CD4-positive, alpha-beta T cell treated with Interleukin-4 for 1 hour (primary cell): ENCODE measurements at regions not wholly inside any gene's neighbourhood (a gene's known extent, or its start where the extent isn't known, plus 50 kb on each side); places are given as distances from the start of the nearest gene placed in this dataset.

Experiments
- DNase-seq, 2 donors: peaks; one replicate each; pipeline ENCODE4 v3.0.0-alpha.2; 2020 to 2022

DNA sequence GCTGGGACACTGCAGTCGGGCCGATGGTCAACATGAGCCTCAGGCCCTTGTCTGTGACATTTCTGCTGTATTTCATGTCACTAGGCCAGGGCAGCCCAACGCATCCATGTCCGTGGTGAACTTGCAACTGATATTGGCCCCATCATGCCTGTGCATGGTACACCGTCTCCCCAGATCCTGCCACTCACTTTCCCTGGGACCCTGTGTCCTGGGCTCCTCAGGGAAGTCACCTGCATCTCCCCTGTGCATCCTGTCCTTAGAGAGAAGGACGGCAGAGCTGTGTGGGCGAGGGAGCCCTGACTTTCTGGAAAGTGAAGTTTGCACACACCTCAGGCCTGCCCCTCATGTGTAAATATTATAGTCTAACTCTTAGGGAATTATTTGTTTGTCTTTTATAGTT lies 123.3 kb downstream of the ACKR3 start:
- DNase-seq: no peak

DNA sequence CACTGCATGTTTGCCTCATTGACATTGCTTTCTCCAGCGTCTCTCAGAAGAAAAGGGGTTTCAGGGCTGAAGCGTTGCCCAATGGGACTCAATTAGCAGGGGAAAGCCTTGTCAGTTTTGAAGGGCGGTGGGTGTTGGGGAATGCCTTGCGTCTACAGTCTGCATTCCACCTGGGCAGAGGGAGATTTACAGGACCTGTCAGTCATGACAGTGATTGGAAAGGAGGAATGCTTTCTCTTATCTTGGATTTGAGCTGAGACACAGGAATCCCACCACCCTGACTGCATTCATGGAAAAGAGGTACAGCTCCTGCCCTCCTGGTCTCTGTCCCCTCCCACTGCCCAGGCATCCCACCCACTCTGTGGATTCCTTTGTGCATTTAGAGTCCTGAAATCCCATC lies 123.9 kb downstream of the ACKR3 start:
- no peak for DNase-seq

DNA sequence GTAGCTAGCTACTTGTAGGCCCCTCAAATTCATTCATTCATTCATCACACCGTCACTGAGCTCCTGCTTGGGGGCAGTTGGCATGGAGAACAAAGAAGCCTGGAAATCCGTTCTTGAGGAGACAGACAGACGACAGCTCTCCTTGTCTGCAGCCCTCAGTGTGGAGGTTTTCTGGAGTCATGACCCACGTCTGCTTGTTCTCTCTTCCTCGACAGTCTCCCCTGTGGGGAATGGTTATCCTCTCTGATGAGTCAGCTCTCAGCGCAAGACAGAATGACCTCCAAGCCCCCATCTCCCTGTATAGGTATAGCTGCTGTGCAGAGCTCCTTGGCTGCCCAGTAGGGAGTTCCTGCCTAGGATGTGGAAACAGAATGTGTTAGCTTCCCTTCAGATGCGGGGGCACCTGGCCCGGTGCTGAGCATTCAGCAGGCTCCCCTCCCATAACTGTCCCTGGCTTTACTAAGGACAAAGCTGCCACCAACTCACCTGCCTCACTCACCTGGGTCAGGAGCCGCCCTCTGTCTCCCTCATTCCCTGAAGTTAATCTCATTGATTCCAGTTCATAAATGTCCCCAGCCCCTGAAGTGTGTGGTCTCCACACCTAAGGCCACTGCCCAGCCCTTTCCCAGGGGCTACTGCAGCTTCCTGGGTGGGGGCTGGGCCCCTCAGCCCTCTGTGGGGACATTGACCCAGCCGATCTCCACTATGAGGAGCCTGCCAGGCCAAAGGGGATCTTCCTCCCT lies 124.7 kb downstream of the ACKR3 start:
- no peak for DNase-seq

DNA sequence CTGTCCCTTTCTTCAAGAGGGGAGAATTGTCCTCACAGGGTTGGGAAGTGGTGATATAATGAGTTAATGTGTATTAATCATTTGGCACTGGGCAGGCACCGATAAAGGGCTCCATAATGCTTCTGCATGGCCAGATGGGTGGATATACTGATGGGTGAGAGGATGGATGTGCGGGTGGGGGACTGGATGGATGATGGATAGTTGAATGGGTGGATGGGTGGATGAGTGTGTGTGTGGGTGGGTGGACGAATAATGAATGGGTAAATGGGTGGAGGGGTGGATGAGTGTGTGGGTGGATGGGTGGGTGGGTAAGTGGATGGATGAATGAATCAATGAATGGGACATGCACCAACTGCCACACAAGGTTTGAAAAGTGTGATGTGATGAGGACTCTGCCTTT lies 127.2 kb downstream of the ACKR3 start:
- DNase-seq: no peak

DNA sequence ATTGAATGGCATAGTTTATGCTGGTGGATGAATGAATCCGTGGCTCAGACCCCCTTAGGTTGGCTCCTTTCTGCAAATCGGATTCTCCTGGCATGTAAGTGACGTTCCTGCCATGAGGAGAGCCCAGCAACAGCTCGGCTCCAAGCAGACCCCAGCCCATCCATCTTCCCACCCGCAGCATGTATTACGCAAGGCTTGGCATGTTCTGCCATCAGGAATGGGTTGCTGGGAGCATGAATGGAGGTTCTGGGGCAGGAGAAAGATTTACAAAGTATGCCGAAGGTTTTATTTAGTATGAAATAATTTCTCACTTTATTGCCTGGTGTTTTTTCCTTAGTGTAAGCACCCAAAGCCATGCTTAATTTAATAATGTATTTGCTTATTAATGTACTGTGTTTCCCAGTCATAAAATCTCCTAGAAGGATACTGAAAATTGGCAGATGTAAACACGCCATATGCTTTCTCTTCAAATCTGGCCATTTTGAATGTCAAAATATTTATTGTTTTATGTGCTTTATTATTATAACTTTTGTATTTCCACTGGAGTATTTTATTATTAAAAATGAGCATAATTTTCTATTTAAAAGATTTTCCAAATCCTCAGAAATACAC lies 128.5 kb downstream of the ACKR3 start:
- no peak for DNase-seq

DNA sequence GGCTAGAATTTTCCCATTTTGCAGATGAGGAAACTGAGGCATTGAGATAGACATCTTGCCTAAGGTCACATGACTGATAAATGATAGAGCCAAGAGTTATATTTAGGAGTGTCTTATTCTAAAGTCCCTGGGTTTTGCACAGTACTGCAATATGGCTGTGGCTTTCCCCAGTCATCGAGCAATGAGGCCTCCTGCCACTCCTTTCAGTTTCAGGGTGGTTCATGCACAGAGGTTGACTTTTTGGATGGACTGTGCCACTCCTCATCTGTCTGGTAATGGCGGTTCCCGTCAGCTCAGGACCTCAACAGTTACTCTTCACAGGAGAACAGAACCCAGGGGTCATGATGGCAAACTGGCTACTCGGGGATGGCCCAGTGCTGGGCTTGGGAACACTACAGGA lies 131.1 kb downstream of the ACKR3 start:
- DNase-seq: no peak

DNA sequence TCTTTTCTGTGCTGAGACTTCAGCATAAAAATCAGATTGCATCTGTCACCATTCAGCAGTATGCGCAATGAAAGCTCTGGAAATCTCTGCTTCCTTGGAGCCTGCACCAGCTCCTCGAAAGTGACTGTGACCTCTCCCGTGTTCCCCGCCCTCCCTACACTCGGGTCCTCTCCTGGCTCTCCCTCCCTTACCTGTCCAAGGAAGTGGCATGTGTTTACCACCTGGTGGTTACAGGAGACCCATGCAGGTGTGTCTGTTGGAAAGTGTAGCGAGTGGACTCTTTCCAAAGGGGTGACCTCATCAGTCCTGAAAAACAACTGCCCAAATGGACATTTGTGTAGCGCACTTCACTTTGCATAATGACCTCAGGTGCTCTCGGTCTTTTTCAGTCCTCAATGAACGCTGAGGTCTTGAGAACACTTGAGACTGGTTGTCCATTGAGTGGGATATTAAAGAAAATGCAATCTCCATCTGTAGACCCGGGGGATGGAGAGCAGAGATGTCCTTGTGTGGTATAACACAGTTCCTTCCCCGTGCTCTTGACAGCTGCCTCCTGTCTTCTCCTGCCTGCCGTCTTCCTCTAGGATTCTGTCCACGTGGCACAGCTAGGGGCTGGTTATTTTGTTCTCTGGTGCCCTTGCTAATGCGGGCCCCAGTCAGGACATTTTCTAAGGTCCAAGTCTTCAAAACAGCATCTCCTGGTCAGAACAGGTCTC lies 133.2 kb downstream of the ACKR3 start:
- no peak for DNase-seq

DNA sequence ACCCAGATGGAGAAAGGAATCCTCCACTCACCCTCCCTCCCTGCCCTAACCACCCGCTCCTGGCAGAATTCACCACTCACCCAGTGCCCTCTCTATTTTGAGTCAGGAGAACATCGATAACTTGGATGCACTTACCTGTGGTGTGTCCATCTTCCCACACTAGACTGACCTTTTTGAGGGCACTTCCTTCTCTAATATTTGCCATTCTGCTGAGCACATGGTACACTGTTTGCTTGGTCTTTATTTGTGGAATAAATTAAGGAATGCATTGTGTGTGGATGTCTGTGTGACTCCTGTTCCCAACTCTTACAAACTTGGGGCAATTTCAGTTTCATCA lies 133.7 kb downstream of the ACKR3 start:
- no peak for DNase-seq

DNA sequence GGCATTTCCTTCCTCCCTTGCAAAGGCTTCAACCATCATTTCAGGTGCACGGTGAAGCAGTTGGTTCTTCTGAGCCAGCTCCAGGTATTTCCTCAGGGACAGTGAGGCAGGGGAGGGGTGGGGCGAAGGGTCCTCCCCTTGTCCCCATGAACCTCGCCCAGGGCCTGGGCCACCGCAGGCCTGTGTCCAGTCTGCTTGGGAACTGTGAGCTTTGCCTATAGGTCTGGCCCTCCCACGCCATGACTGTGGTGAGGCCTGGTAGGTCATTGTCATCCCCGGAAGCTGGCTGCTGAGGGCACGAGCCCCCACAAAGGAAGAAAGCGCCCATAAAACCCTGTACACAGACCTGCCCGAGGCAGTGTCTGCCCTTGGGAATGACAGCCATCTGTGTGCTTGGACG lies 134.3 kb downstream of the ACKR3 start:
- no peak for DNase-seq

DNA sequence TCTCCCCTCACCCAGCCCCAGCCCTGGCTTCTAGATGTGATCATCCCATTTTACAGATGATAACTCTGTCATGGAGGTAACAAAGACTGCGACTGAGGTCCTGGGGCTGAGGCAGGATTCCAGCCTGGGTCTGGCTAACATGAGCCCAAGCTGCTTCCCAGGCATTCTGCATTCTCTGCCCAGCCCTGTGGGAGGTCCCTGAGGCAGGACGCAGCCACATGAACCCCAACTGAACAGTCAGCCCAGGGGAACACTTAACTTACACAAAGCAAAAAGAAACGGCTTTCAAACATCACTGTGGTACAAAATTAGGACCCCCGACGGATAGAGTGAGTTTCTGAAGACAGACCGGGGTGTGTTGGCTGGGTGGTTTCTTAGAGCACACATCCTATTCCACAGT lies 135.3 kb downstream of the ACKR3 start:
- no peak for DNase-seq

DNA sequence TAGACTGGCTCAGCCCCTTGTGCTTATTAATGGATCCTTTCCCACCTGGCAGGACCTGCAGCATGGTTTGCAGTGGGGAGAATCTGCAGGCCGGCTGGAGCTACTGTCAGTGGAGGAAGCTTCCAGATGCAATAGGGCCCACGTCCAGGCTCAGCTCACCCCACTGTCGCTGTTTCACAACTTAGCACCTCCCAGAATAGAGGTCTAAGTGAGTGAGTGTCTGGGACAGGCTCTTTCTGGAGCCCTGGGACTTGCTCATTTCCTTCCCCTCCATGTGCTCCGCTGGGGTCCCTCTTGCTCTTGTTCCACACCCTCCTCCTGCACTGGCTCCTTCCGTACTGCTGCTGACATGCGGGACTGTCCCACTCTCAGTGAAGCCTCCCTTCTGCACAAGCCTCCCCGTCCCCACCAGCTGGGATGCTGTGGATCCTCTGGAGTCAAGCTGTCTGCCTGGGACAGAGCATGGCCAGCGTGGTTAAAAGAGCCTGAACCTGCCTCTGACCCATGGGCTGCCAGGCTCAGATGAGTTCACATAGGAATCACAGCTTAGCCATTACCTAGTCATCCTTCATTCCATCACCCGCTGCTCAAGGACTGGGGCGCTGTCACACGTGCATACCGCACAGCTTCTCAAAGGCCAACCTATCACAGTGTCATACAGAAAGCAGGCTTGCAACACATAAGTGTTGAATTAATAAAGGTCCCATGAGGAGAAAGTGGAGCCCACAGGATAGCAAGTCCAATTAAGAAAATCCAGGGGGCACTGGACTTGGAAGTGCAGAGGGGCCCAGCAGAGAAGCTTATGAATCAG lies 135.9 kb downstream of the ACKR3 start:
- no peak for DNase-seq

DNA sequence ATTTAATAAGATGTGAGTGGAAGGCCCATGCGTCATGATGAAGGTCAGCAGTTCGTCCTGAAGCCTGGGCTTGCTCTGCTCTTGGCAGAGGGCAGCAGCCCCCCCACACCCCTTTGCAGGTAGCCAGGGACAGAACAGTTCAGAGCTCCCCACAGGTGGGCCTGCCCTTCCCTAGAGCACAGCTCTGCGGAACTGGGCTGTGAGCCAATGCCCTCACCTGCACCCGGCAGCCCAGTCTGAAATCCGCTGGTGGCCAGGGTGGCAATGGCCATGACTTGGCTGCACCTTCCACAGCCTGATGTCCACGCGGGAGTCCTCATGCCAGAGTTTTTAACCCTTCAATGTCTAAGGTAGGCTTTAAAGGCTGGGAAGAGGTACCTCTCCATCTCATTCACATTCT lies 136.7 kb downstream of the ACKR3 start:
- DNase-seq: no peak

DNA sequence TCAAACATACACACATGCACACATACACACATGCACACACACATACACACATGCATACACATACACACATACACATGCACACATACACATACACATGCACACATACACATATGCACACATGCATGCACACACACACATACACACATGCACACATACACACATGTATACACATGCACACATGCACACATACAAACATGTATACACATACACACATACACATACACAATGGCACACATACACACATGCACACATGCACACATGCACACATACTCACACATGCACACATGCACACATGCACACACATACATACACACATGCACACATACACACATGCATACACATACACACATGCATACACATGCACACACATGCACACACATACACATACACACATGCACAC lies 137.2 kb downstream of the ACKR3 start:
- no peak for DNase-seq

DNA sequence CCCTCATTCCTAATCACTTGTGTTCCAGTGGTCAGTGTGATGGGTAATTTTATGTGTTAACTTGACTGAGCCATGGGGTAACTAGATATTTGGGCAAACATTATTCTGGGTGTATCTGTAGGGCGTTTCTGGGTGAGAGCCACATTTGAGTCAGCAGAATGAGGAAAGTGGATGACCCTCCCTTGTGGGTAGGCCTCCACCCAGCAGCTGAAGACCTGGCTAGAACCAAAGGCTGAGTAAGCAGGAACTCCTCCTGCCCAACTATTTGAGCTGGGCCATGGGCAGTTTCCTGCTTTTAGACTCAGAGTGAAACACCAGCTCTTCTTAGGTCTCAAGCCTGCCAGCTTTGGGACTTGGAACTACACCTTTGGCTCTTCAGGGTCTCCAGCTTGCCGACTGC lies 141.8 kb downstream of the ACKR3 start:
- peak; percentile 1 to 57 for DNase-seq

DNA sequence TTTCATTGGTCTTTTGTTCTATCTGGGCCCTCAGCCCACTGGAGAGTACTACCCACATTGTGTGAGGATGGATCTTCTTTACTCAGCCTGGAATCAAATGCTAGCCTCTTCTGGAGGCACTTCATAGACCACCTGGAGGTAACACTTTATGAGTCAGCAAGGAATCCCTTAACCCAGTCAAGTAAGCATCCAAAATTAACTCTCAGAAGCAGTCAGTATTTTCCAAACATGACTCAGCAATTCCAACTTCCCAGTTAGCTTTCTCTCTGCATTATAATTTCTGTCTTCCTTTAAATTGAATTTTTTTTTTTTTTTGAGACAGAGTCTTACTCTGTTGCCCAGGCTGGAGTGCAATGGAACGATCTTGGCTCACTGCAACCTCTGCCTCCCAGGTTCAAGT lies 142.7 kb downstream of the ACKR3 start:
- no peak for DNase-seq

DNA sequence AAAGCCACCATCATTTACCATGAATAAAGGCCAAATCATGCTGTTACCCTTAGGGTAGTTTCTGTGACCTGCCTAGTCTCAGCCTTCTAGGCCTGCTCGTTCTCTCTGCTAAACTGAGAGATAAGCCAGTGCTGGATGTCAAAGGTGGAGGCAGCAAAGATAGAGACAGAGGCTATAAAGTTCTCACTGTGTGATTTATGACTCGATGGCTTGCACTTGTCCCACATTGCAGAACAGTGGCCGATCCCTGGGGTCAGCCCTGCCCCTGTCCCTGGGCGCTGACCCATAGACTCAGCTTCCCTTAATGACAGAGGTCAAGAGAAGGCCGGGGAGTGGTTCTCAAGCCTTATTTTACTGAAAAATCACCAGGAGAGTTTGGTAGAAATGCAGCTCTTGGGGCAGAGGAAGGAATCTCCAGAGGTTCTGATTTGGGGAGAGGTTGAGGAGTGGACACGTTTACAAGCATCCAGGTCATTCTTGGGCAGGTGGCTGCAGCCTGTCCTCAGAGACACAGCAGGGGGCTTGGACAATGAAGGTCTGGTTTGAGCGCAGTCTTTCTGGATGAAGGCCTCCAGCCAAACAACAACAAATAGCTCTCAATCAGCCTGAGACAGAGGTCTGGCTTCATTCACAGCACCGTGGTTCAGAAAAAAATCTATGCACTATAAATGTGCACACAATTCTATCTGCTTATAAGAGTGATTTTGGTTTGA lies 143.5 kb downstream of the ACKR3 start:
- DNase-seq: no peak

DNA sequence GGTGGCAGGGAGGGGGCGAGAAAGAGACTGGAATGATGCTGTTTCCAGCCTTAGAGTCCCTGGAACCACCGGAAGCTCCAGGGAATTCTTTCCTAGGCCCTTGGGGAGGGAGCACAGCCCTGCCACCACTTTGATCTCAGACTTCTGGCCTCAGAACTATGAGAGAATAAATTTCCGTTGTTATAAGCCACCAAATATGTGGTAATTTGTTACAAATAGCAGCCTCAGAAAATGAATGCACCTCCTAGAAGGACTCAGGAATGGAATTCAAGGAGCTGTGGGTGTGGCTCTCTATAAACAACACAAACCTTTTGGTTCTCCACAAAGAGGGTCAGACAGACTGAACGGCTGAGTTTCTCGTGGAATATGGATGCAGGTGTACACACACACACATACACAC lies 144.5 kb downstream of the ACKR3 start:
- no peak for DNase-seq

DNA sequence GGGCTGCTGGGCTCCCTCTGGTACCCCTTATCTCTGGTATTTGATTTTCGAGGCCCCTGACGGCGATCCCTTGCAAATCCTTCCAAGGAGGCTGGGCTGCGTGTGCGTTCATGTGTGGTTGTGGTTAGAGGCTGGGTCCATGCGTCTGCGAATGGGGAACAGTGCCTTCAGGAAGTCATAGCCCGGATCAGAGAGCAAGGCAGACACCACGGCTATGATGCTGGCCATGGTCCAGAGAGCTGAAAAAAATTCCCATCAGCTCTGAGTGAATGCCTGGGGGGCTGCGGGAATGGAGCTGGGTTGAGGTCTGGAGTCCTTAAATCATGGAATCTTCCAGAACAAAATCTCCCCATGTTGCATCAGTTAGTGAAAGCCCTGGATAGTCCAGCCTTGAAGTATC lies 145.5 kb downstream of the ACKR3 start:
- peak in 1 of 2 donors; percentile 19 for DNase-seq

DNA sequence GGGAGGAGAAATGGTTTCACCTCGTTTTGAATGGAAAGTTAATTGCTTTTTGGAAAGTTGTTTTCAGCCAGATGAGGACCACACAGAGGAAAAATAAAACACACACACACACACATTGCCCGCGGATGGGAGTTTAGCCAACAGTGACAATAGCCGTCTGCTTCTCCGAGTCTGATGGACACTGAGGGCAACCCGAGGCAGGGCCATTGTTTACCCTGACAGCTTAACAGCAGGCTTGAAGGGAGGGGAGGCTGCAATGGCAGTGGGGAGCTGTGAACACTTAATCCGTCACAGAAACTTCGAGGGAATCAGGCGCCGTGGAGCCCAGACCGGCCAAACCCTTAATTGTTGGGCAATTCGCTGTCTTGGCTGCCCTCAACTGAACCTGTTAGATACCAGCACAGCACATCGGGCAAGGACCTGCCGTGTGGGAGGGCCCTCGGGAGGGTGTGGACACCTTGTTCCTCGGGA lies 145.9 kb downstream of the ACKR3 start:
- no peak for DNase-seq

DNA sequence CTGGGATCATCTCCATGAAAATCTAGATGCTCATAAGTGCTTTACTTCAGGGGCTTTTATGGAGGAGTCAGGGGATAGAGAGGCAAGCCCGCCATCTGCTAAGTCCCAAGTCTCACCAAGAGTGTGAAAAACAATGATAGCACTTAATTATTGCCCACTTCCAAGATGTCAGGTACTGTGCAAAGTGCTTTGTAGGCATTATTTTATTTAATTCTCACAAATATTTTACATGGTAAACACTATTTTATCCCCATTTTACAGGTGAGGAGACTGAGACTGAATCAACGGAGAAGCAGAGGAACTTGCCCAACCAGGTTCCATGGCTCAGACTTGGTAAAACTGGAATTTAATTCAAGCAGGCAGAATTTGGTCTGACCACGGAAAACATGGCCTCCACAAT lies 147.5 kb downstream of the ACKR3 start:
- DNase-seq: no peak

DNA sequence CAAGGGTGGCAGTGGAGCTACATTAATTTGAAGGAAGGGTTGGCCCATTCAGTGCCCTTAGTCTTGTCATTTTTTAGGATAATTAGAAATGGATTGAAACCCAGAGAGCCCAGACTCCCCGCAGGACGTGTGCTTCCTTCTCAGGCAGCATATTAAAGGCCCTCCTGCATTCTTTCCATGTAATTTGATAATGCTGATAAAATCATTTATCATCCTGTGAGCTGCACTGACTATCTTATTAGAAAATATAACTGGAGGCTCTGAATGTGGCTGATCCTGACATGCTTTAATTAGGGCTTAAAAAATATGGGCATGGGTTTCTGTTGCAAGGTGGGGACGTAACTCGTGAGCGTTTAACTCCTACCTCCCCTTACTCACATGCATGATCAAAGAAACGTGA lies 148.1 kb downstream of the ACKR3 start:
- no peak for DNase-seq

DNA sequence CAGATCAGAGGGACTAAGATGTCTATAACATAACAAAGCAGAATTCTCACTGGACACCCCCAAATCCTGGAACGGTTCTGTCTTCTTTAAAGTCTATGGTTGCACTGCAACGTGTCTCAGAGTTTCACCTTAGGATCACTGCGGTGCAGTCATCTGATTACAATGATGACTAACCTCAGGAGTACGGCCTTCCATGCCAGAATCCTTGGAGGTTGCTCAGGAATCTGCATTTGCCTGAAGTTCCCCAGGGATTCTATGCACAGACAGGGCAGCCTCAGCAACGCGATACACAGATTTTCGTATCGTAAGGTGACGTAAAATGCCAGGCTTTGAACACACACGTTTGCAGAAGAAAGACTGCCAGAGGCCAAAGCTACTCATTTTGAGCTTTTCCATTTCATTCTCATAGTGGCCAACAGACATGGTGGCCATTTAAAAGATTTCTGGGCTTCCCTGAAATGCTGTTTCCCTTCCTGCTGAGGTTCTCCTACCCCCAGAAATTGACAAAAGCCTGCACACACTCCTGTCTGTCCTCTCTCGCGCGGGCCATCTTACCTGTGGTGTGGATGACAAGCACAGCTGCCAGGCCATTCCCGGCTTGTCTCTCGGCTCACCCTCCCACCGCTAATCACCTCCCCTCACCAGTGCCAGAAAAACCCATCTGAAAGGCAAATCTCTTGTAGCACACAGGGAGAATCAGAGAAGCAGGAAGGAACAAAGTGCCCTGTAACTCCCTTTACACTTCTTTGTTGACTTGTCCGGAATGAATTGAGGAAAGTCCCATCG lies 148.8 kb downstream of the ACKR3 start:
- no peak for DNase-seq
